Astrocyte of the cerebellum (primary cell): ENCODE measurements at regions not wholly inside any gene's neighbourhood (a gene's known extent, or its start where the extent isn't known, plus 50 kb on each side); places are given as distances from the start of the nearest gene placed in this dataset.

ENCODE experiments used
- DNase-seq: peaks from one replicate; pipeline ENCODE4 v3.0.0-alpha.2; 2011; ENCODE audit warnings: low read depth
- H3K4me3 ChIP-seq: 2 replicates; pipeline ENCODE4 v1.5.1; 2011; ENCODE audit warnings: mild to moderate bottlenecking, low read depth, low read length, moderate library complexity
- in situ Hi-C: cut with HindIII; loops from 2 replicates; pipeline ENCODE4 v1.10.0; 2017; ENCODE audit warnings: low sequenced_read_pairs
- TF ChIP-seq, protein P1 (sequence below): IDR thresholded peaks from 2 replicates; pipeline ENCODE4 v1.5.1; 2012; ENCODE audit warnings: low read length, low read depth, moderate library complexity, mild to moderate bottlenecking; ENCODE audit errors: missing control alignments

DNA sequence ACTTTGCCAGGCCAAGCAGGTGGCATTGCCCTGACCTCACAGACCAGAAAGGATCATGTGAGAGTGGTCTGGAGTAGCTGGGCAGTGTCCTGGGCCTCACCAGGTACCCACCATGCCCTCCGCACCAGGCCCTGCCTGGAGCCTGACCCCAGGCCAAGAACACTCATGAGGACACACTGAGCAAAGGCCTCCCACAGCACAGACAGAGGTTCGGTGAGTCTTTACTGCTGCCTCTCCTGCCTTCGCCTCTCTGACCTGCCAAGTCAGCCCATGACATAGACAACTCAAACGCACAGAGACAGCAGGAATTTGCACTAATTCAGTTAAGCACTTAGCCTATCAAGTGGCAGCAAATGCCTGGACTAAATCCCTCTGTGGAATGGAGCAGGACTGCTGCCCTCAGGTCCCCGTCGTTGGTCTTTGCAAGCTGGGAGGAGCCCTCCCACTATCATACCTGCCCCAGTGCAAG, 62.5 kb downstream of the RHOB start:
- no peak for DNase-seq
- TF ChIP-seq, protein P1, sequence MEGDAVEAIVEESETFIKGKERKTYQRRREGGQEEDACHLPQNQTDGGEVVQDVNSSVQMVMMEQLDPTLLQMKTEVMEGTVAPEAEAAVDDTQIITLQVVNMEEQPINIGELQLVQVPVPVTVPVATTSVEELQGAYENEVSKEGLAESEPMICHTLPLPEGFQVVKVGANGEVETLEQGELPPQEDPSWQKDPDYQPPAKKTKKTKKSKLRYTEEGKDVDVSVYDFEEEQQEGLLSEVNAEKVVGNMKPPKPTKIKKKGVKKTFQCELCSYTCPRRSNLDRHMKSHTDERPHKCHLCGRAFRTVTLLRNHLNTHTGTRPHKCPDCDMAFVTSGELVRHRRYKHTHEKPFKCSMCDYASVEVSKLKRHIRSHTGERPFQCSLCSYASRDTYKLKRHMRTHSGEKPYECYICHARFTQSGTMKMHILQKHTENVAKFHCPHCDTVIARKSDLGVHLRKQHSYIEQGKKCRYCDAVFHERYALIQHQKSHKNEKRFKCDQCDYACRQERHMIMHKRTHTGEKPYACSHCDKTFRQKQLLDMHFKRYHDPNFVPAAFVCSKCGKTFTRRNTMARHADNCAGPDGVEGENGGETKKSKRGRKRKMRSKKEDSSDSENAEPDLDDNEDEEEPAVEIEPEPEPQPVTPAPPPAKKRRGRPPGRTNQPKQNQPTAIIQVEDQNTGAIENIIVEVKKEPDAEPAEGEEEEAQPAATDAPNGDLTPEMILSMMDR, result no peak
- no peak overlapping the region for H3K4me3 ChIP-seq
- in situ Hi-C loops, result no loop called here

DNA sequence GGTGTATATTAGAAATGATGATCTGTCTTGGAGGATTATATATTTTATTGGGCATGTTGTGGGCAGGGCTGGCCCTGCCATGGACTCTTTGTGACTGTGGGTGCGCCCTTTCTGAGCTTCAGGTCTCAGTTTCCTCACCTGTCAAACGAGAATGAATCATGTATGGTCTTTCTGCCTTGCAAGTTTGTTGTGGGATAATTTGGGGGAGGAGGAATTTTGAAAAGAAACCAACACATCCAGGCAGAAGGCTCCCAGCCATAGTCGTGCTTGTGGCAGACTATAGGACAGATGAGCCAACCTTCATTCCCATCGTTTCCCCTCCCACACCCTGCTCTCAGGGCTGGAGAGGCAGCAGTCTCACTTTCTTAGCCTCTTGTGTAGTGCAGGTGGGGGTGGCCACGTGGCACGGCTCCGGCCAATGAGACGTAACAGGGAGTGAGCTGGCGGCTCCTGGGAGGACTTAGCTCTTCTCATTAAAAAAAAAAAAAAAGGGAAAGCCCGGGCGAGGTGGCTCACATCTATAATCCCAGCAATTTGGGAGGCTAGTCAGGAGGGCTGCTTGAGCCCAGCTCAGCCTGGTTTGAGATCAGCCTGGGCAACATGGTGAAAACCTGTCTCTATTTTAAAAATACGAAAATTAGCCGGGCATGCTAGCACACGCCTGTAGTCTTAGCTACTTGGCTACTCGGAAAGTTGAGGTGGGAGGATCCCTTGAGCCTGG, 63.1 kb downstream of the RHOB start:
- TF ChIP-seq, protein P1, result no peak
- H3K4me3 ChIP-seq, result no peak overlapping the region
- in situ Hi-C loops, result loop anchor here (5.0 kb wide), 1 partner anchor 63 kb away; the partner anchor contains the start of gene RHOB
- DNase-seq, result no peak

DNA sequence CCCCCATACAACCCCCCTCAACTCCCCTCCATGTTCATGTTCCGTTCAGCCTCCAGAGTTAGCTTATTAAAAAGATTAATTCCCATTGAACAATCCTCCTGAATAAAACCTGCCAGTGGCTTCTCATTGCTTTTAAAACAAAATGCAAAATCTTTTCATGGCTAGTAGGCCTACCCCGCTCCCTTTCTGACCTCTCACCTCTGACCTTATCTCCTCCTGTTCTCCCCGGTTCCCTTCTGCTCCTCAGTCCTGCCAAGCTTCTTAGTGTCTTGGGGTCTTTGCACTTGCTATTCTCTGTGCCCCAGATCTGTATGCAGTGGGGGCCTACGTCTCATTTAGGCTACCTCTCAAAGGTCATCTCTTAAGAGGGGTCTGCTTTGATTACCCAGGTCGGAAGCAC, 64.3 kb downstream of the RHOB start:
- H3K4me3 ChIP-seq, result no peak overlapping the region
- TF ChIP-seq, protein P1, result no peak
- in situ Hi-C loops, result loop anchor here (5.0 kb wide), 1 partner anchor 64 kb away; the partner anchor contains the start of gene RHOB
- no peak for DNase-seq

DNA sequence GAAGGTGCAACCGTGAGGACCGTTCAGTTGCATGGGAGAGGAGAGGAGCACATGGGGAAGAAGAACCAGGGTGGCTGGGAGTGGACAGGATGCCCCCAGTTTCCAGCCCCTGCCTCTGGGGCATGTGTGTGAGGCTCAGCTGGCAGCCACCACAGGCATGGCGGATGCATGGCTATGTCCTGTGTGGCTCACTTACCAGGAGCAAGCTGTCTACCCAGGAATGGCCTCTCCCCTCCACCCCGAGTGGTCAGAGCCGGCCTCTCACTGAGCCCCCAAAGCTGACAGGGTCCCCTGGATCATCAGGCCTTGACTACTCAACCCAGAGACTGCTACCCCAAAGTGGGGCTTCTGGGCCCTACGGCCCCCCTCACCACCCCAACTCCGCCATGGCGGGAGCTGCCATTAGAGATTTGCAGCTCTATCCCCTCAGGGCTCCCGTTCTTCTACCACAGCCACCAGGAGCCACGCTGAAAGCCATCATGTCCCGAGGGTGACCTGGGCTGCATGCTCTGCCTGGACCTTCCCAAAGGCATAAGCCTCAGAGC, 65.3 kb downstream of the RHOB start:
- H3K4me3 ChIP-seq, result no peak overlapping the region
- DNase-seq, result no peak
- TF ChIP-seq, protein P1, result no peak
- in situ Hi-C loops, result loop anchor here (5.0 kb wide), 1 partner anchor 65 kb away; the partner anchor contains the start of gene RHOB

DNA sequence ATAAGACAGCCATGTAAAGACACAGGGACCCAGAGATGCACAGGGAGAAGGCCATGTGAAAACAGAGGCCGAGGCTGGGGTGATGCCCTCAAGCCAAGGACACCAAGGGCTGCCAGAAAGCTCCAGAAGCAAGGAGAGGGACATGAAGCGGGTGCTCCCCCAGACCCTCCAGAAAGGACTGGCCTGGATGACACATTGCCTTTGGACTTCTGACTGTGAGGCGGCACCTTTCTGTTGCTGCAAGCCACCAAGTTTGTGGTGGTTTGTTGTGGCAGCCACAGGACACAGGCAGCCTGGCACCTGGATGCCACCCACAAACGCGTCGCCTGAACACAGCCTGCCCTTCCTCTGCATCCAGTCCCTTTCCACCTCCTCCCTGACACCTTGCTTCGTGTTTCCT, 67.1 kb downstream of the RHOB start:
- in situ Hi-C loops, result loop anchor here (5.0 kb wide), 1 partner anchor 67 kb away; the partner anchor contains the start of gene RHOB
- DNase-seq, result no peak
- TF ChIP-seq, protein P1, result no peak
- no peak overlapping the region for H3K4me3 ChIP-seq

DNA sequence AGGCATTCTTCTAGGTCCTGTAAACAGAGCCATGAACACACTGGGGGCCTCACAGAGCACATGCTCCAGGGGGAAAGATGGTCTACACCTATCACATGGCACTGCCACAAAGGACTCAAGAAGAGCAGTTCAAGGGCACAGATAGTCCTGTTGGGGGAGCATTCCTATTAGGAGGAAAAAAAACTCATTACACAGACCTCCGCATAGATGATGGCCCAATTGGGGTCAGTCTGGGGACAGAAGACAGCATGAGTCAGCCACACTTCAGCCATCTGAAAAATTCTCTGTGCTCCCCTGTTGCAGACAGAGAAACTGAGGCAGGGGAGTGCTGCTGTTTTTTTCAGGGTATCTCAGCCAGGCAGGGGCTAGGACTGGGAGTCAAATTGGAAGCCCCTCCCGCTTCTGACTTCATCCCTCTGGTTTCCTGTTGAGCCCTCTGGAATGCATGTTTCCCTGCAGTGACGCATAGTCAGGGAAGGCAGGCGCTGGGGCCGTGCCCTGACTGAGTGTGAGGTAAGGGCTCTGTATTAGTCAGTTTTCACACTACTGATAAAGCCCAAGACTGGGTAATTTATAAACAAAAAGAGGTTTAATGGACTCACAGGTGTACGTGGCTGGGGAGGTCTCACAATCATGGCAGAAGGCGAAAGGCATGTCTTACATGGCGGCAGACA, 67.9 kb downstream of the RHOB start:
- TF ChIP-seq, protein P1, result no peak
- DNase-seq, result peak; percentile 89
- in situ Hi-C loops, result loop anchor here (5.0 kb wide), 1 partner anchor 67 kb away; the partner anchor contains the start of gene RHOB
- no peak overlapping the region for H3K4me3 ChIP-seq
